GM19035 (cell line): ENCODE measurements at regions not wholly inside any gene's neighbourhood (a gene's known extent, or its start where the extent isn't known, plus 50 kb on each side); places are given as distances from the start of the nearest gene placed in this dataset.

ENCODE experiments used
- ATAC-seq: cut with Tn5 transposase; IDR thresholded peaks from one replicate; pipeline ENCODE4 v1.9.1; 2021; ENCODE audit not compliant: unreplicated experiment

GRCh38 chr10:3433988-3434387 is 261.4 kb upstream of the PITRM1 start:
- no peak for ATAC-seq

- ATAC-seq, result no peak
These were observed 260.5 kb upstream of the PITRM1 start for GRCh38 chr10:3433131-3433530.

- no peak for ATAC-seq
These were observed 259.7 kb upstream of the PITRM1 start for GRCh38 chr10:3432081-3432825.

DNA sequence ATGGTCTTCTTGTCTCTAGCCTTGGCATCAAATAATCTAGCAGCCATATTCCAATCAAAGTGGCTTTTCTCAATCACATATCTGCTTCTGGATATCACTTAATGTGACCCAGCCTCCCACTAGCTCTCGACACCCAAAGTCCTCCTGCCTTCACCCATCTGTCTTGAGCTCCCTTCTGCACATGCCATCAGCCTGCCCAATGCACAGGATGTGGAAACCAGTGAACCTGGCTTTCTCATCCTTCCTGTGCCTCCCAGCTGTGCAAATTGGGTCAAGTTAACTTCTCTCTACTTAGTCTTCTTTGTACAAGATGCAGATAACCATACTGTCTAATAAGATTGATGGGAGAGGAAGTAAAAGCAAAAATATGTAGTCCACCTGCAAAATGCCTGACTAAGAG is 257.9 kb upstream of the PITRM1 start:
- ATAC-seq, result no peak

GRCh38 chr10:3429676-3430075 is 257.1 kb upstream of the PITRM1 start:
- ATAC-seq, result no peak

GRCh38 chr10:3428826-3429225 is 256.2 kb upstream of the PITRM1 start:
- no peak for ATAC-seq

DNA sequence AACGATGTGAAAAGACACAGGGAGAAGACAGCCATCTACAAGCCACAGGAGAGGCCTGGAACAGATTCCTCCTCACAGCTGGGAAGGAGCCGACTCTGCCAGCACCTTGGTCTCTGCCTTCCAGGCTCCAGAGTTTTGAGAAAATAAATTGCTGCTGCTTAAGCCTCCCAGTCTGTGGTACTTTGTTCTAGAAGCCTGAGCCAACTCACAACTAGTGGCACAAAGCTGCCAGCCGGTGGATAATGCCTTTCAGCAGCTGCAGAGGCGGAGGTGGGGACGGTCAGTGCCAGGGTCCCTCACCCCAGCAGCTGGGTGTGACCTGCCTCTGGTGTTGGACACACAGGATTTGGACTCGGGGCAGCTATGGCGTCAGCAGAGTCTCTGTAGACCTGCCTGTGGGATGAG is 255.4 kb upstream of the PITRM1 start:
- no peak for ATAC-seq

DNA sequence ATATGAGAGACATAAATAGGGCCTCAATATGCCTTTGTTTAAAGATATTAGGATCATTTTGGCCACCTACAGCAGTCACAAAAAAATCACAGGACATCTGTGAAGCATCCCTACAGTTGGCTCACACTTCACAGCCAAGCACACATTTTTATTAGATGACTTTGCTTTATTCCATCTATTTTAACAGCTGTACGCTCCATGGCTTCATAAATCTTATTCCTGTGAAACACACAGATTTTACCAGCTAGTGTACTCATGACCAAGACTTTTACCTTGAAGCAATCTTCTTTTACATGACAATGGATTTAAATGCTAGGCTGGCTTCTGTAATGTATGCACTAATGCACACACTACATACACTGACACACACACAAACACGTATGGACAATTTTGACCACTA is 254.8 kb upstream of the PITRM1 start:
- no peak for ATAC-seq

DNA sequence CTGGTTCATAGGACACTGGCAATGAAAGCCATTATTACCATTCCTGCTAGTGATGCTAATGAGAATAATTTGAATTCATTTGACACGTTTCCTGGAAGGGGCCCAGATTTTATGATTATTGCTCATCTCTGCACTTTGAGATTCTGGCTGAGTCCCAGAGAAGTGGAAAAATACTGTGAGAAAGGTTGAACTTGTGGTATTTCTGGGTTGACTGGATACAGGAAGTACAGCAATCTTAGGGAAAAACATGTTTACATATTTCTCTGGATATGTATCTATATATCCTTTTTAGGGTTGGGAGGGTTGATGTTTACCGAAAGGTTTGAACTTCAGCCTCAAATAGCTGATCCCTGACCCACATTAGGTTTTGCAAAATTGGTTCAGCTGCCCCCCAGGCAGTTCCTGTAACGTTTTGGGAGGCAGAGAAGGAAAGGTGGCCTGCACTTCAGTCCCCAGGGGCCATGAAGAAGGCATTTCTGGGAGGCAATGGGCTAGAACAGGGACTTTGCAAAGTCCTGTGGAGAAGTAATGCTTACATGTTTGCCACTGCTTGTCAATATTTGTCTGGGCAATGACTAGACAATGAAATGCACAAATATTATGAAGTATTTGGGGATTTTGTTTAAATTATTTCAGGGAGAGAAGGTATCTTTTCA is 253.7 kb upstream of the PITRM1 start:
- ATAC-seq, result no peak

DNA sequence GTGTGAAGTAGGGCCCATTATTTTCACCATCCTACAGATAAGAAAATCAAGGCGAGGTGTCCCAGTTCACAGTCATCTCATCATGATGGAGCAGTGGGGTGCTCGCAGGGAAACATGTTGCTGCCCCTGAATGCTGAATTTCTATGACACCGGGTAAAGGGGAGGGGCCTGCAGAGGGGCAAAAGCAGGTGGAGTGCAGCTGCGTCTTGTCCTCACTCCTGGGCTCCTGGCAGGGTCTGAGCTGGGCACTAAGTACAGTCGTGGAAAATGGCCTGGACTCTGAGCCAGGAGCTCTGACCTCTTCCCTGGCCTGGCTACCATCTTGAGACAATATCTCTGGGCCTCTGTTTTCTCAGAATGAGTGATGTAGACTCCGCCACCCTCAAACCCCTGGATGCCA is 253.1 kb upstream of the PITRM1 start:
- no peak for ATAC-seq

DNA sequence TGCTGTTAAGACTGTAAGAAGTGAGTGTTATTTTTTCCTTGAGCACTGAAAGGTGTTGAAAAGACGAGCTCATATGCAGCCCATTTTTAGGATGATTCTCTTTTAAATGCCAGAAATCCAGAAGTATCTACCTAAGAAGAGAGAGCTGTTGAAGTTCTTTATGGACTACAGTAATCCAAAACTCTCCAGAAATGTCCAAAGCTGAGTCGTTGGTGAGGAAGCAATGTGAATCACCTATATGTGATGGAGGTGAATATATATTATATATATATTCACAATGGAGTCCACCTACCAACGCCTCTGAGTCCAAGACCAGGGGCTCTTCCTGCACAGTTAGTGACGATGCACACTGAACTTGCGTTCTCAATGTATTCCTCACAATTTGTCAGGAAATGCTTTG is 252.7 kb upstream of the PITRM1 start:
- no peak for ATAC-seq

DNA sequence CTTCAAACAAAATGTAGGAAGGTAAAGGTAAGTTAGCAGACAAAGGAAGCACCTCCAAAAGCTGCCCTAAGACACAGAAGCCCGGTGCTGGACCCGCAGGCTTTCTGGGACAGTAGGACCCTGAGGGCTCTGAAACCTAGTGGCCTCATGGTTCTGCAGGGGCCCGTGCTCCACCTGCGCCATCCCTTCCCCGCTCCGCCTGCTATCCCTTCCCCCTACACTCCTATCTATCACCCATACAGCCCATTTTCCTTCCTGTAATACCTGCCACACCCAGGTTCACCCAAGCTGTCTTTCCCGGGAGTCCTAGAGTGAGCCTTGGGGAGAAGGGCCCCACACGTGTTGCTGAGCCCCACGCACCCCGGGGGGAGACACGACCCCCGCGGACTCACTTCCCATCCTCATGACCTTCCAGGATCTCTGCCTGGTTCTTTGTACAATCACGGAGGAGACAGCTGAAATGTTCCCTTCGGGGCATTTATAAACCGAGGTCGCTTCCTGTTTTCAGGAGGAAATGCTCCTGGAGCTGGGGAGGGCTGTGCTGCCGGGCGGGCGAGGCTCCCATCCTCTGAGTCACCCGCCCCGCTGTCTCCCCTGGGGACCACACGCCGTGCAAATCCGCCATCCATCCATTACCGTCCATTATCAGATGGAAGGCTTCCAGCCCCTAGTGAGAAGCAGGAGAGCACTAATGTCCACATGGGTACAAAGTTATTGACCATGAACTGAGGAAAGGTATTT is 251.7 kb upstream of the PITRM1 start:
- no peak for ATAC-seq

- ATAC-seq, result no peak
These were observed 250.8 kb upstream of the PITRM1 start for GRCh38 chr10:3423384-3423783.

- ATAC-seq, result no peak
These were observed 249.7 kb upstream of the PITRM1 start for GRCh38 chr10:3422282-3422681.

- ATAC-seq, result no peak
These were observed 249.1 kb upstream of the PITRM1 start for GRCh38 chr10:3421537-3422257.

DNA sequence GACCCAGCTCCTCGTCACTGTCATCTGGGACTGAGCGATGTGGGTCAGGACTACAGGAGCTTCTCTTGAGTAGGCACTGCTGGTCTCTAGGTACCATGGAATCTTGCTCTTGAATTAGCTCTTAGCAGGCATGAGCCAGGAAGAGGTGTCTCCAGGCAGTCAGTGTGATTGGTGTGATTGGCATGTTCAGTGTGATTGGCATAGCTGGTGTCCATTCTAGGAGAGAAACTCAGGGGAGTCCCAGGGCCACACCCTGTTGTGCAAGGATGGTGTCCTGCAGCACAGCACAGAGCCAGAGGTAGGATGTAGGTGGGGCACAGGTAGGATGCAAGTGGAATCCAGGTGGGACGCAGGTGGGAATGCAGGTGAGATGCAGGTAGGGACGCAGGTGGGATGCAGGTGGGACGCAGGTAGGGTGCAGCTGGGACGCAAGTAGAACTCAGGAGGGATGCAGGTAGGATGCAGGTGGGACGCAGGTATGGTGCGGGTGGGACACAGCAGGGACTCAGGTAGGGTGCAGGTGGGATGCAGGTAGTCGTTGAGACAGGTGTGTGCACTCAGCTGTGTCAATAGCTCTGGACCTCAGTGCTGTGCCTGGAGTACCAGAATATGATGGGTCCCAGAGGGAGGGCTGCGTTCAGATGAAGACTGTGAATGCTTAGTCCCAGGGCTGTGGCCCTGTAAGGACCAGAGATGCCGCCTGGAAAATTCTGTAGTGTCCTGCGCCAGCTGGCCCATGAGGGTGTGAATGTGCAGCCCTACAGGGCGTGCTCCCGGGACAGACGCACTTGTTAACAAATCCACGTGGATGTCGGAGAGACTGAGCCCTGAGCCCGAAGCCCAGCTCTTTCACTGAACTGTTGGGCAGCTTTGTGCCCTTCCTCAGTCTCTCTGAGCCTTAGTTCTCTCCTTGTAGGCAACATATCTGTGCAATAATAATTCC is 248.2 kb upstream of the PITRM1 start:
- ATAC-seq, result no peak

GRCh38 chr10:3419719-3420495 is 247.3 kb upstream of the PITRM1 start:
- ATAC-seq, result no peak

GRCh38 chr10:3418926-3419325 is 246.3 kb upstream of the PITRM1 start:
- ATAC-seq, result no peak

GRCh38 chr10:3418041-3418754 is 245.6 kb upstream of the PITRM1 start:
- ATAC-seq, result no peak
